GM19043 (cell line): ENCODE measurements at regions not wholly inside any gene's neighbourhood (a gene's known extent, or its start where the extent isn't known, plus 50 kb on each side); places are given as distances from the start of the nearest gene placed in this dataset.
"Not testable (repeated sequence)": the region's sequence is repeated elsewhere in the genome, so short reads cannot be mapped to it uniquely, and the experiment has no call there.

Experiments used
- ATAC-seq: cut with Tn5 transposase; IDR thresholded peaks from one replicate; pipeline ENCODE4 v1.9.1; 2021; ENCODE audit warnings: low read depth; ENCODE audit not compliant: unreplicated experiment

- ATAC-seq, result no peak
Observed at GRCh38 chr4:60683973-60684372, 516.2 kb upstream of the ADGRL3 start.

GRCh38 chr4:60696062-60696461, 504.1 kb upstream of the ADGRL3 start:
- ATAC-seq, result not testable (repeated sequence)

- no peak for ATAC-seq
Observed at GRCh38 chr4:60709061-60709460, 491.1 kb upstream of the ADGRL3 start.

GRCh38 chr4:60718874-60719273, 481.3 kb upstream of the ADGRL3 start:
- no peak for ATAC-seq

- ATAC-seq, result no peak
Observed at GRCh38 chr4:60721685-60722084, 478.4 kb upstream of the ADGRL3 start.

- no peak for ATAC-seq
Observed at GRCh38 chr4:60723796-60724195, 476.3 kb upstream of the ADGRL3 start.

- no peak for ATAC-seq
Observed at GRCh38 chr4:60724623-60725022, 475.5 kb upstream of the ADGRL3 start.

- no peak for ATAC-seq
Observed at GRCh38 chr4:60726779-60727178, 473.3 kb upstream of the ADGRL3 start.

- no peak for ATAC-seq
Observed at GRCh38 chr4:60729194-60729593, 470.9 kb upstream of the ADGRL3 start.

GRCh38 chr4:60729764-60730163, 470.4 kb upstream of the ADGRL3 start:
- not testable (repeated sequence) for ATAC-seq

- no peak for ATAC-seq
Observed at GRCh38 chr4:60737858-60738257, 462.3 kb upstream of the ADGRL3 start.

- ATAC-seq, result no peak
Observed at GRCh38 chr4:60743654-60744053, 456.5 kb upstream of the ADGRL3 start.

GRCh38 chr4:60744767-60745166, 455.4 kb upstream of the ADGRL3 start:
- ATAC-seq, result no peak

GRCh38 chr4:60745800-60746571, 454.1 kb upstream of the ADGRL3 start:
- no peak for ATAC-seq

- ATAC-seq, result no peak
Observed at GRCh38 chr4:60750962-60751361, 449.2 kb upstream of the ADGRL3 start.

GRCh38 chr4:60757986-60758680, 442.0 kb upstream of the ADGRL3 start:
- no peak for ATAC-seq

- ATAC-seq, result no peak
Observed at GRCh38 chr4:60759518-60760245, 440.4 kb upstream of the ADGRL3 start.

- ATAC-seq, result no peak
Observed at GRCh38 chr4:60780874-60781273, 419.3 kb upstream of the ADGRL3 start.

GRCh38 chr4:60790608-60791007, 409.5 kb upstream of the ADGRL3 start:
- no peak for ATAC-seq

GRCh38 chr4:60794372-60794771, 405.8 kb upstream of the ADGRL3 start:
- ATAC-seq, result no peak

- no peak for ATAC-seq
Observed at GRCh38 chr4:60799214-60799613, 400.9 kb upstream of the ADGRL3 start.
